ENCODE measurements at regions not wholly inside any gene's neighbourhood (a gene's known extent, or its start where the extent isn't known, plus 50 kb on each side); places are given as distances from the start of the nearest gene placed in this dataset.

DNA sequence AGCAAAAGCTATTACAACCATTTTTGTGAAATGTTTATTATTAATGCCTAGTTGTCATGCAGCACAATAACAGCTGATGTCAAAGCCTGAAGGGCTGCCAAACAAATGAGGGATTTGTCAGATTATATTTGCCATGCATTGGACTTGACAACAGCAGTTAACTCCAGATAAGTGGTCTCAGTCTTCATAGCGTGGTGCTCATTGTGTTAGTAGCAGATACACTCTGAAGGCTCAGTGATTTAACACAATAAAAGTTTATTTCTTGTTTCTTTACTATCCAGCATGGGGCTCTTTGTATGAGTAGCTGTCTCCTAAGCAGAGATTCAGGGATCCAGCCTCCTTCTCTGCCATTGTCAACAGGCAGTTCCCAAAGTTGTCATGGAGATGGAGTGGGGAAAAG is 76.0 kb upstream of the PTGFRN start:
- Histone ChIP-seq H3K4me3 (replicated peaks; ENCODE audit: low read depth, low read length) (no peak overlapping the region), H3K36me3 (ENCODE audit: control insufficient read depth, insufficient read depth, low read length) (no peaks in the 10 kb centered on the region), H3K27me3 (replicated peaks; ENCODE audit: control insufficient read depth, insufficient read depth, low read length) (no peaks in the 10 kb centered on the region)
- DNase-seq (ENCODE audit: extremely low read depth, insufficient read length) = no peak
- TF ChIP-seq, protein P1, sequence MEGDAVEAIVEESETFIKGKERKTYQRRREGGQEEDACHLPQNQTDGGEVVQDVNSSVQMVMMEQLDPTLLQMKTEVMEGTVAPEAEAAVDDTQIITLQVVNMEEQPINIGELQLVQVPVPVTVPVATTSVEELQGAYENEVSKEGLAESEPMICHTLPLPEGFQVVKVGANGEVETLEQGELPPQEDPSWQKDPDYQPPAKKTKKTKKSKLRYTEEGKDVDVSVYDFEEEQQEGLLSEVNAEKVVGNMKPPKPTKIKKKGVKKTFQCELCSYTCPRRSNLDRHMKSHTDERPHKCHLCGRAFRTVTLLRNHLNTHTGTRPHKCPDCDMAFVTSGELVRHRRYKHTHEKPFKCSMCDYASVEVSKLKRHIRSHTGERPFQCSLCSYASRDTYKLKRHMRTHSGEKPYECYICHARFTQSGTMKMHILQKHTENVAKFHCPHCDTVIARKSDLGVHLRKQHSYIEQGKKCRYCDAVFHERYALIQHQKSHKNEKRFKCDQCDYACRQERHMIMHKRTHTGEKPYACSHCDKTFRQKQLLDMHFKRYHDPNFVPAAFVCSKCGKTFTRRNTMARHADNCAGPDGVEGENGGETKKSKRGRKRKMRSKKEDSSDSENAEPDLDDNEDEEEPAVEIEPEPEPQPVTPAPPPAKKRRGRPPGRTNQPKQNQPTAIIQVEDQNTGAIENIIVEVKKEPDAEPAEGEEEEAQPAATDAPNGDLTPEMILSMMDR (IDR thresholded peaks at IDR 0.05; ENCODE audit: insufficient read depth, low read length, poor library complexity, severe bottlenecking) = no peak

DNA sequence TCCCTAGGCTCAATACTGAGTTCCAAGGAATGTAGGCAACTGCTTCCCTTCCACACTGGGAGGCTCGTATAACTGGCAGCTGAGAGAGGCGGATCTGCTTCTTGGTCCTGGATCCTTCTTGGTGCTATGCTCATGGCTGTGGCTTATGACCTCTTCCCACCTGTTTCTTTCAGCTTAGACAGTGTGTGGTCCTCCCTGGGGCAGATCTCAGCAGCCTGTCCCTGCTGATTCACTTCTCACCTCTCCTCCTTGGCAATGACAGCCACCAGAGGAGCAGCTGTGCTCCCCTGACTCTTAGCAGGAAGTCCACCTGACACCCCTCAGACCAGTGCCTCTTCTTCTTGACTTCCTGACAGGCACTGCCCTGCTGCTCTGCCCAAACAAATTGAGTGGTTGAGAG is 75.1 kb upstream of the PTGFRN start:
- Histone ChIP-seq H3K4me3 (replicated peaks; ENCODE audit: low read depth, low read length) (no peak overlapping the region), H3K36me3 (ENCODE audit: control insufficient read depth, insufficient read depth, low read length) (no peaks in the 10 kb centered on the region), H3K27me3 (replicated peaks; ENCODE audit: control insufficient read depth, insufficient read depth, low read length) (no peaks in the 10 kb centered on the region)
- DNase-seq (ENCODE audit: extremely low read depth, insufficient read length) = no peak
- TF ChIP-seq, protein P1 (IDR thresholded peaks at IDR 0.05; ENCODE audit: insufficient read depth, low read length, poor library complexity, severe bottlenecking) = no peak

GRCh38 chr1:116835161-116835560 is 74.6 kb upstream of the PTGFRN start:
- H3K4me3 ChIP-seq (replicated peaks; ENCODE audit: low read depth, low read length) = no peak overlapping the region
- H3K36me3 ChIP-seq (ENCODE audit: control insufficient read depth, insufficient read depth, low read length) = no peaks in the 10 kb centered on the region
- TF ChIP-seq, protein P1 (IDR thresholded peaks at IDR 0.05; ENCODE audit: insufficient read depth, low read length, poor library complexity, severe bottlenecking) = no peak
- no peaks in the 10 kb centered on the region for H3K27me3 ChIP-seq (replicated peaks; ENCODE audit: control insufficient read depth, insufficient read depth, low read length)
- DNase-seq (ENCODE audit: extremely low read depth, insufficient read length) = no peak

- no peak overlapping the region for H3K4me3 ChIP-seq (replicated peaks; ENCODE audit: low read depth, low read length)
- H3K36me3 ChIP-seq (ENCODE audit: control insufficient read depth, insufficient read depth, low read length) = no peaks in the 10 kb centered on the region
- no peak for DNase-seq (ENCODE audit: extremely low read depth, insufficient read length)
- H3K27me3 ChIP-seq (replicated peaks; ENCODE audit: control insufficient read depth, insufficient read depth, low read length) = no peaks in the 10 kb centered on the region
- TF ChIP-seq, protein P1 (IDR thresholded peaks at IDR 0.05; ENCODE audit: insufficient read depth, low read length, poor library complexity, severe bottlenecking) = no peak
These were observed 73.6 kb upstream of the PTGFRN start for GRCh38 chr1:116836099-116836498.

- Histone ChIP-seq H3K36me3 (ENCODE audit: control insufficient read depth, insufficient read depth, low read length) (no peaks in the 10 kb centered on the region), H3K27me3 (replicated peaks; ENCODE audit: control insufficient read depth, insufficient read depth, low read length) (no peaks in the 10 kb centered on the region), H3K4me3 (replicated peaks; ENCODE audit: low read depth, low read length) (no peak overlapping the region)
- TF ChIP-seq, protein P1 (IDR thresholded peaks at IDR 0.05; ENCODE audit: insufficient read depth, low read length, poor library complexity, severe bottlenecking) = no peak
- DNase-seq (ENCODE audit: extremely low read depth, insufficient read length) = no peak
These were observed 68.0 kb upstream of the PTGFRN start for GRCh38 chr1:116841569-116842344.

All from GM06990 (cell line).